Caco-2 (cell line): ENCODE measurements at regions not wholly inside any gene's neighbourhood (a gene's known extent, or its start where the extent isn't known, plus 50 kb on each side); places are given as distances from the start of the nearest gene placed in this dataset.

ENCODE experiments used
- BruUV-seq: library from RNA; stranded (reverse); fragments of 400-500 nt; replicated peaks from 2 replicates; lab custom pipeline; 2021; lab: Mats Ljungman, UMichigan
- CTCF ChIA-PET: fragments of 300-600 bp; sonication (Branson Sonifier 250); formaldehyde crosslinking; loops from one replicate; lab custom pipeline; 2022; ENCODE audit warnings: antibody characterized with exemption; lab: Charles Lee
- POLR2A ChIA-PET: fragments of 300-600 bp; sonication (Branson Sonifier 250); formaldehyde crosslinking; loops from one replicate; lab custom pipeline; 2022; ENCODE audit warnings: antibody characterized with exemption; lab: Charles Lee
- DNase-seq, 2 experiments: peaks; one replicate each; pipeline versions ENCODE4 v3.0.0 to v3.0.0-alpha.2; 2020 to 2022
- H3K27me3 ChIP-seq: replicated peaks from 2 replicates; pipeline ENCODE4 v1.6.0; 2011; ENCODE audit warnings: low read length; ENCODE audit not compliant: control insufficient read depth, insufficient read depth
- H3K36me3 ChIP-seq: 2 replicates; pipeline ENCODE4 v1.5.1; 2011; ENCODE audit warnings: low read length; ENCODE audit not compliant: control insufficient read depth, insufficient read depth
- H3K4me1 ChIP-seq: fragments of 250-450 bp; sonication (Bioruptor Pico); 2 replicates; pipeline ENCODE4 v1.5.1; 2020; ENCODE audit warnings: mild to moderate bottlenecking
- H3K4me3 ChIP-seq: 2 replicates; pipeline ENCODE4 v1.5.1; 2011; ENCODE audit warnings: low read depth, mild to moderate bottlenecking, control low read depth, low read length
- H3K9me3 ChIP-seq: fragments of 250-450 bp; sonication (Bioruptor Pico); 2 replicates; pipeline ENCODE4 v1.5.1; 2020; ENCODE audit warnings: mild to moderate bottlenecking, moderate library complexity
- H3K27ac Mint-ChIP-seq: one replicate; pipeline ENCODE4 v1.8.0; 2022; ENCODE audit warnings: mixed read lengths; ENCODE audit not compliant: unreplicated experiment
- H3K27me3 Mint-ChIP-seq: one replicate; pipeline ENCODE4 v1.8.0; 2022; ENCODE audit warnings: mixed read lengths; ENCODE audit not compliant: insufficient read depth, unreplicated experiment
- H3K36me3 Mint-ChIP-seq: one replicate; pipeline ENCODE4 v1.8.0; 2022; ENCODE audit warnings: mild to moderate bottlenecking, mixed read lengths; ENCODE audit not compliant: insufficient read depth, unreplicated experiment
- H3K4me1 Mint-ChIP-seq: one replicate; pipeline ENCODE4 v1.8.0; 2022; ENCODE audit warnings: low read depth, mixed read lengths; ENCODE audit not compliant: unreplicated experiment
- H3K4me3 Mint-ChIP-seq: one replicate; pipeline ENCODE4 v1.8.0; 2022; ENCODE audit warnings: mild to moderate bottlenecking, moderate library complexity, mixed read lengths; ENCODE audit not compliant: unreplicated experiment
- H3K9me3 Mint-ChIP-seq: one replicate; pipeline ENCODE4 v1.8.0; 2022; ENCODE audit warnings: mixed read lengths; ENCODE audit not compliant: unreplicated experiment
- CTCF ChIP-seq, 2 experiments: fragments of 200-600 bp in 1 of 2; IDR thresholded peaks; 1 replicate in 1 of 2; 2 replicates in 1 of 2; pipeline versions ENCODE4 v1.5.1 to v1.8.0; 2011 to 2022; ENCODE audit warnings: antibody characterized with exemption in 1 of 2, control low read depth in 1 of 2, inconsistent platforms in 1 of 2, low read depth in 1 of 2, low read length in 1 of 2, mild to moderate bottlenecking in 1 of 2, moderate library complexity in 1 of 2; ENCODE audit not compliant: insufficient read depth in 1 of 2, severe bottlenecking in 1 of 2, unreplicated experiment in 1 of 2
- intact Hi-C: fragments of 100-400 bp; cut with micrococcal nuclease; formaldehyde crosslinking; loops from one replicate; pipeline ENCODE4 v1.10.0; 2022; ENCODE audit not compliant: unreplicated experiment

GRCh38 chr7:40915071-40915470 lies 780.3 kb downstream of the SUGCT start:
- CTCF ChIA-PET = no interaction called here
- H3K4me3 Mint-ChIP-seq = no peak overlapping the region

More at GRCh38 chr7:40915071-40915470, 780.3 kb downstream of the SUGCT start:
- H3K4me1 Mint-ChIP-seq = peaks cover 15% of the 10 kb centered on the region
- H3K27ac Mint-ChIP-seq = no peak overlapping the region
- no peaks in the 10 kb centered on the region for H3K27me3 Mint-ChIP-seq
- no peak for TF ChIP-seq CTCF (IDR thresholded peaks at IDR 0.05; ENCODE audit: insufficient read depth in 1 of 2, low read depth in 1 of 2, low read length in 1 of 2, severe bottlenecking in 1 of 2, unreplicated experiment in 1 of 2)
- POLR2A ChIA-PET = no interaction called here
- H3K9me3 Mint-ChIP-seq = no peaks in the 10 kb centered on the region
- peaks cover 4% of the 10 kb centered on the region for H3K36me3 Mint-ChIP-seq
- intact Hi-C loops = loop anchor here (10.0 kb wide), 1 partner anchor 590 kb away; no protein-coding TSS in a partner anchor
- H3K36me3 ChIP-seq = no peaks in the 10 kb centered on the region
- H3K27me3 ChIP-seq = no peaks in the 10 kb centered on the region
- no TSS peak for BruUV-seq
- H3K4me3 ChIP-seq = no peak overlapping the region
- no peak for DNase-seq
- H3K9me3 ChIP-seq = no peaks in the 10 kb centered on the region
- H3K4me1 ChIP-seq = peaks cover 22% of the 10 kb centered on the region
